ENCODE measurements at regions not wholly inside any gene's neighbourhood (a gene's known extent, or its start where the extent isn't known, plus 50 kb on each side); places are given as distances from the start of the nearest gene placed in this dataset.

GRCh38 chr1:219428651-219429050 is 184.3 kb downstream of the ZC3H11B start:
- TF ChIP-seq, protein P1, sequence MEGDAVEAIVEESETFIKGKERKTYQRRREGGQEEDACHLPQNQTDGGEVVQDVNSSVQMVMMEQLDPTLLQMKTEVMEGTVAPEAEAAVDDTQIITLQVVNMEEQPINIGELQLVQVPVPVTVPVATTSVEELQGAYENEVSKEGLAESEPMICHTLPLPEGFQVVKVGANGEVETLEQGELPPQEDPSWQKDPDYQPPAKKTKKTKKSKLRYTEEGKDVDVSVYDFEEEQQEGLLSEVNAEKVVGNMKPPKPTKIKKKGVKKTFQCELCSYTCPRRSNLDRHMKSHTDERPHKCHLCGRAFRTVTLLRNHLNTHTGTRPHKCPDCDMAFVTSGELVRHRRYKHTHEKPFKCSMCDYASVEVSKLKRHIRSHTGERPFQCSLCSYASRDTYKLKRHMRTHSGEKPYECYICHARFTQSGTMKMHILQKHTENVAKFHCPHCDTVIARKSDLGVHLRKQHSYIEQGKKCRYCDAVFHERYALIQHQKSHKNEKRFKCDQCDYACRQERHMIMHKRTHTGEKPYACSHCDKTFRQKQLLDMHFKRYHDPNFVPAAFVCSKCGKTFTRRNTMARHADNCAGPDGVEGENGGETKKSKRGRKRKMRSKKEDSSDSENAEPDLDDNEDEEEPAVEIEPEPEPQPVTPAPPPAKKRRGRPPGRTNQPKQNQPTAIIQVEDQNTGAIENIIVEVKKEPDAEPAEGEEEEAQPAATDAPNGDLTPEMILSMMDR (conservative IDR thresholded peaks at IDR 0.05; ENCODE audit: low read depth, low read length): no peak
- TF ChIP-seq EZH2 (IDR thresholded peaks at IDR 0.05; ENCODE audit: borderline replicate concordance, low read depth, low read length, poor library complexity, severe bottlenecking): no peak
